WI38 (cell line): ENCODE measurements at regions not wholly inside any gene's neighbourhood (a gene's known extent, or its start where the extent isn't known, plus 50 kb on each side); places are given as distances from the start of the nearest gene placed in this dataset.

ENCODE experiments used
- H3K4me3 ChIP-seq: 2 replicates; pipeline ENCODE4 v1.5.1; 2011; ENCODE audit warnings: low read depth, mild to moderate bottlenecking, control low read depth, low read length
- TF ChIP-seq, protein P1 (sequence below): IDR thresholded peaks from 2 replicates; pipeline ENCODE4 v1.5.1; 2012; ENCODE audit warnings: low read depth, mild to moderate bottlenecking, control low read depth, low read length

DNA sequence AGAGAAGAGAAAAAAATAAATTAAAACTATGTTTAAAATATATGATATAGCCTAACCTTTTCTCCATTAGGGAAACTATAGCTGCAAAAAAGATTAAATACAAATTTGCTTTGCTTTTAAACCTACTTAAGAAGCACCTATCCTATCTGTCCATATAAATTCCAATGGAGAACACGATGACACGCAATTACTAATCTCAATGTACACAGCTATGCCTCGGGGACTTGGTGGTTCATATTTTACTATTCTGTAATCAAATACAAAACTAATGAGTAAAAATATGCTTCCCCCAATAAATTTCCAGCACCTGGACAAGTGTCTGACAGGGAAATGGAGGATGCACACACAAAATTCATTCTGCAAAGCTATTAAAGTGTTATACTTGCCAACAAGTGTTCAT lies 386.4 kb downstream of the LMO4 start:
- no peak overlapping the region for H3K4me3 ChIP-seq
- TF ChIP-seq, protein P1, sequence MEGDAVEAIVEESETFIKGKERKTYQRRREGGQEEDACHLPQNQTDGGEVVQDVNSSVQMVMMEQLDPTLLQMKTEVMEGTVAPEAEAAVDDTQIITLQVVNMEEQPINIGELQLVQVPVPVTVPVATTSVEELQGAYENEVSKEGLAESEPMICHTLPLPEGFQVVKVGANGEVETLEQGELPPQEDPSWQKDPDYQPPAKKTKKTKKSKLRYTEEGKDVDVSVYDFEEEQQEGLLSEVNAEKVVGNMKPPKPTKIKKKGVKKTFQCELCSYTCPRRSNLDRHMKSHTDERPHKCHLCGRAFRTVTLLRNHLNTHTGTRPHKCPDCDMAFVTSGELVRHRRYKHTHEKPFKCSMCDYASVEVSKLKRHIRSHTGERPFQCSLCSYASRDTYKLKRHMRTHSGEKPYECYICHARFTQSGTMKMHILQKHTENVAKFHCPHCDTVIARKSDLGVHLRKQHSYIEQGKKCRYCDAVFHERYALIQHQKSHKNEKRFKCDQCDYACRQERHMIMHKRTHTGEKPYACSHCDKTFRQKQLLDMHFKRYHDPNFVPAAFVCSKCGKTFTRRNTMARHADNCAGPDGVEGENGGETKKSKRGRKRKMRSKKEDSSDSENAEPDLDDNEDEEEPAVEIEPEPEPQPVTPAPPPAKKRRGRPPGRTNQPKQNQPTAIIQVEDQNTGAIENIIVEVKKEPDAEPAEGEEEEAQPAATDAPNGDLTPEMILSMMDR, result no peak

DNA sequence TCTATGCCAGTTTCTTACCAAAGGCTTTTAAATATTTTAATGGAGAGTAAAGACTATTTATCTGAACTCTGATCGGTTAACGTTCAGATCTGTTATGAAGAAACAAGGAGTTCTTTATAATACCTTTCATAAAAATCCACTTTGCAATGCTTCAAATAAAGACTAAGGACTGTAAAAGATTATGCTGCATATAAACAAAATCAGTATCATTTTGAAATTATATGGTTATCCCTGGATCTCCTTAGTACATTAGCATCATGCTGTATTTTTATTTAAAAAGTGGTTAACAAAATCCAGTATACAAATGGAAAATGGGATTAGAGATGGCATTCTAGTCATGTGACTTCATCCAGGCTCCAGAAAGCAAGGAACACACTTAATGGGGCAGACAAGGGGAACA lies 386.8 kb downstream of the LMO4 start:
- TF ChIP-seq, protein P1, result no peak
- no peak overlapping the region for H3K4me3 ChIP-seq

DNA sequence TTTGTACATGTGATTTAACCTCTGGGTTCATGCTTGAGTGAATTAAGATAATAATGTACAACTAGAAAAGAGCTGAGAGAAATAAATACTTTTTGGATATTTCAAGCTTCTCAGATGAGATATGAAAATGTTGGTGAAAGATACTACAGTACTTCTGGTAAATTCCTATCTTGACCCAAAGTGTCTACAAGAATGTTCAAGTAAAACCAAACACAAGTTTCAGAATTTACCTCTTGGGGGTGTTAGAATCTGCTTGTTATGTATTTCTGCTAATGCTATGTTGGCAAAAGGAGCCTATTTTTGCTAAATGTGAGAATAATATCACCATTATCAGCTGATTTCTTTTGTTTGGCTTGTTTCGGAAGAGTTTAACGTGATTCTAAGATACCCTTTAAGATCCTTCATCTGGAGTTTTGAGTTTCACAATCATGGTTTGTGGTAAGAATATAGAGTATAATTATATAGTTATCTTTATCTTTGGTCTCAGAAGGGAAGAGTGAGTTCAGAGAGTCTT lies 388.5 kb downstream of the LMO4 start:
- TF ChIP-seq, protein P1, result no peak
- H3K4me3 ChIP-seq, result no peak overlapping the region

DNA sequence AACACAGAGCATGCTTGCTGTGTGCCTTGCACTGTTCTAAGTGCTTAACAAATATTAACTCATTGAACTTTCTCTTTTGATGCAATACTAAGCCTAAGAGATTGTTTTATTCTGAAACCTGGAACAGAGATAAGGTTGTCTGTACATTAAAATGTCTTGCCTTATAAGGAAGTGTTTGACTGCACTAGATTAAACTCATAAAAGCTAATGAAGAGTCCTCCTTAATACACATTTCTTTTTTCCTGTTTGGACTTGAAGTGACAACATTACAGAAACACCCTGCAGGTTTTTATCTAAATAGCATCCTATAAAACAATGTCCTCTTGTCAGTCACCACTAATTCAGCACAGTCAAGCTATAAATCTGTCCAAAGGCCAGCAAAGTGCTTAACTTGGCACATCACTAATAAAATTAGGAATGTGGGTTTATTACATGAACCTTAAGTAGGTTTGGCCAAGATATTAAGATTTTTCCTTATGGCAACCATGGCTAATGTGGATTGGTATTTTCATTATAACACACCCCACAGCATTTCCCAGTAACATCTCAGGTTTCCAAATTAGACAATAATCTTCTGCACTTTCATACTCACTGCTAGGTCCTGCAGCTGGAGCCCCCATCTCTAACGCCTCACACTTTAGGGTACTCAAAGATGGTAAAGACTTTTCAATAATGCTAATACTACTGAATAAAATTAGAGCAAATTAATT lies 389.7 kb downstream of the LMO4 start:
- TF ChIP-seq, protein P1, result no peak
- no peak overlapping the region for H3K4me3 ChIP-seq

DNA sequence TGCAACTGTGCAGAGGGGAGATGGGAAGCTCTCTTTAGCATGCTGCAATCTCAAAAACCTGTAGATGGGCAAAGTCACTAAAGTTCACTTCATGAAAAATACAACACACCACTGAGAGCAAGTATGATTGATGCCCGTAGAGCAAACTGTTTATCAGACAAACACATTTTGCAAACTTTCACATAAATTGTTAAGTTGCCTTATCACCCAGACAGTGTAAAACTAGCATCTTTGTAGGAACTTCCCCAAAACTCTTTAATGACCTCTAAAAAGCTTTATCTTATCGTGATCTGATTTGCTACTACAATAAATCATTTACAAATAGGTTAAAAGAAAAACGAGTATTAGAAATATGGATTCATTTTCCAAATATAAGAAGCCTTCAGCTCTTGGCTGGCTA lies 391.0 kb downstream of the LMO4 start:
- H3K4me3 ChIP-seq, result no peak overlapping the region
- TF ChIP-seq, protein P1, result no peak

DNA sequence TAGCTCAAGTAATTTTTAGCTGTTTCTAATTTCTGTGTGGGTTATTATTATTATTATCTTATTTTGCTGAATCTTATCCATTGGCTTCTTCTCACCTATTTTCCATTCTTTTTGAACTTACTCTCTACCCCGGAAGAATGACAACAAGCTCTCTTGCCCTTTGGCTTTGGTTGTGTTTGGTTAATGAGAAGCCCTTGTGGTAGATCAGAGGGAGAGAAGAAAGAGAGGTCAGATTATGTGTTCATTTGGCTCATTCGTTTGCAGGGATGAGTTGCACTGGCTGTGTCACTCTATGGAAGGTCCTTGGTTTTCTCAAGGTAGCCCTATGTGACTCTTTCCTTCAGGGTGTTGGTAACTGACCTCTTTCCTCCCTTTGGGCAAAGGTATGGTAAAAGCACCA lies 391.9 kb downstream of the LMO4 start:
- H3K4me3 ChIP-seq, result no peak overlapping the region
- TF ChIP-seq, protein P1, result no peak

DNA sequence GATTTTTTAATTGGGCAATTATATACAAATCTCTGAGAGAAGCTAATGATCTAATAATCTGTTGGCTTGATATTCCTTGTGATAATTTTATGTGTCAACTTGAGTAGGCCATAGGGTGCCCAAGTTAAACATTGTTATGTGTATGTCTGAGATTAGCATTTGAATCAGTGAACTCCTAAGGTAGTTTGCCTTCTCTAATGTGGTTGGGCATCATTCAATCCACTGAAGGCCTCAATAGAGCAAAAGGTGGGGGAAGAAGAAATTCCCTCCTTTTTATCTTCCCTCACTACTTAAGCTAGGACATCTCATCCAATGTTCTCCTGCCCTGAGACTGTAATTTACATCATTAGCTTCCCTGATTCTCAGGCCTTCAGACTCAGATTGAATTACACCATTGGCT lies 394.5 kb downstream of the LMO4 start:
- TF ChIP-seq, protein P1, result no peak

More for the DNA sequence above, 394.5 kb downstream of the LMO4 start:
- H3K4me3 ChIP-seq, result no peak overlapping the region
